Astrocyte (in vitro differentiated cells and primary cell): ENCODE measurements at regions not wholly inside any gene's neighbourhood (a gene's known extent, or its start where the extent isn't known, plus 50 kb on each side); places are given as distances from the start of the nearest gene placed in this dataset.

Experiments
- DNase-seq: peaks from one replicate; pipeline ENCODE4 v3.0.0-alpha.2; 2010; ENCODE audit warnings: low read depth
- FAIRE-seq: peaks from 2 replicates; lab custom pipeline; 2011; peaks lifted over from hg19 to GRCh38; lab: Jason Lieb, UNC
- H2AFZ ChIP-seq: 2 replicates; pipeline ENCODE4 v1.6.0; 2012; ENCODE audit warnings: low read depth, low read length, inconsistent platforms
- H3K27ac ChIP-seq: 2 replicates; pipeline ENCODE4 v1.5.1; 2011; ENCODE audit warnings: low read depth, low read length, inconsistent platforms
- H3K27me3 ChIP-seq: 2 replicates; pipeline ENCODE4 v1.6.0; 2011; ENCODE audit warnings: low read length, inconsistent platforms; ENCODE audit not compliant: insufficient read depth
- H3K36me3 ChIP-seq: 2 replicates; pipeline ENCODE4 v1.5.1; 2011; ENCODE audit warnings: low read length, inconsistent platforms; ENCODE audit not compliant: insufficient read depth
- H3K4me1 ChIP-seq: 2 replicates; pipeline ENCODE4 v1.5.1; 2011; ENCODE audit warnings: low read length, inconsistent platforms; ENCODE audit not compliant: insufficient read depth
- H3K4me2 ChIP-seq: 2 replicates; pipeline ENCODE4 v1.6.0; 2012; ENCODE audit warnings: low read length, inconsistent platforms
- H3K4me3 ChIP-seq: 2 replicates; pipeline ENCODE4 v1.5.1; 2011; ENCODE audit warnings: low read depth, mild to moderate bottlenecking, low read length, inconsistent platforms; ENCODE audit not compliant: insufficient read depth
- H3K79me2 ChIP-seq: 2 replicates; pipeline ENCODE4 v1.6.0; 2012; ENCODE audit warnings: mild to moderate bottlenecking, low read length, inconsistent platforms; ENCODE audit not compliant: insufficient read depth
- H3K9ac ChIP-seq: 2 replicates; pipeline ENCODE4 v1.6.0; 2012; ENCODE audit warnings: mild to moderate bottlenecking, low read length, inconsistent platforms
- H3K9me3 ChIP-seq: 2 replicates; pipeline ENCODE4 v1.5.1; 2012; ENCODE audit warnings: low read depth, mild to moderate bottlenecking, low read length, inconsistent platforms; ENCODE audit not compliant: insufficient read depth
- H4K20me1 ChIP-seq: 2 replicates; pipeline ENCODE4 v1.6.0; 2012; ENCODE audit warnings: low read length, inconsistent platforms; ENCODE audit not compliant: insufficient read depth
- H3K27ac Mint-ChIP-seq: one replicate; pipeline ENCODE4 v1.8.0; 2021; ENCODE audit warnings: mild to moderate bottlenecking, mixed read lengths; ENCODE audit not compliant: unreplicated experiment
- H3K27me3 Mint-ChIP-seq: one replicate; pipeline ENCODE4 v1.8.0; 2021; ENCODE audit warnings: low read depth, mixed read lengths; ENCODE audit not compliant: unreplicated experiment
- H3K36me3 Mint-ChIP-seq: one replicate; pipeline ENCODE4 v1.8.0; 2021; ENCODE audit warnings: low read depth, mixed read lengths; ENCODE audit not compliant: unreplicated experiment
- H3K4me1 Mint-ChIP-seq: one replicate; pipeline ENCODE4 v1.8.0; 2021; ENCODE audit warnings: low read depth, mixed read lengths; ENCODE audit not compliant: unreplicated experiment
- H3K4me3 Mint-ChIP-seq: one replicate; pipeline ENCODE4 v1.8.0; 2021; ENCODE audit warnings: mild to moderate bottlenecking, moderate library complexity, mixed read lengths; ENCODE audit not compliant: unreplicated experiment
- H3K9me3 Mint-ChIP-seq: one replicate; pipeline ENCODE4 v1.8.0; 2021; ENCODE audit warnings: mild to moderate bottlenecking, mixed read lengths; ENCODE audit not compliant: unreplicated experiment
- EZH2 ChIP-seq: IDR thresholded peaks from 2 replicates; pipeline ENCODE4 v1.6.1; 2012; ENCODE audit warnings: mild to moderate bottlenecking, low read length, inconsistent platforms; ENCODE audit not compliant: insufficient read depth
- TF ChIP-seq, protein P1 (sequence below): IDR thresholded peaks from 2 replicates; pipeline ENCODE4 v1.5.1; 2011; ENCODE audit warnings: low read depth, mild to moderate bottlenecking, inconsistent platforms, low read length, moderate library complexity; ENCODE audit not compliant: insufficient read depth

DNA sequence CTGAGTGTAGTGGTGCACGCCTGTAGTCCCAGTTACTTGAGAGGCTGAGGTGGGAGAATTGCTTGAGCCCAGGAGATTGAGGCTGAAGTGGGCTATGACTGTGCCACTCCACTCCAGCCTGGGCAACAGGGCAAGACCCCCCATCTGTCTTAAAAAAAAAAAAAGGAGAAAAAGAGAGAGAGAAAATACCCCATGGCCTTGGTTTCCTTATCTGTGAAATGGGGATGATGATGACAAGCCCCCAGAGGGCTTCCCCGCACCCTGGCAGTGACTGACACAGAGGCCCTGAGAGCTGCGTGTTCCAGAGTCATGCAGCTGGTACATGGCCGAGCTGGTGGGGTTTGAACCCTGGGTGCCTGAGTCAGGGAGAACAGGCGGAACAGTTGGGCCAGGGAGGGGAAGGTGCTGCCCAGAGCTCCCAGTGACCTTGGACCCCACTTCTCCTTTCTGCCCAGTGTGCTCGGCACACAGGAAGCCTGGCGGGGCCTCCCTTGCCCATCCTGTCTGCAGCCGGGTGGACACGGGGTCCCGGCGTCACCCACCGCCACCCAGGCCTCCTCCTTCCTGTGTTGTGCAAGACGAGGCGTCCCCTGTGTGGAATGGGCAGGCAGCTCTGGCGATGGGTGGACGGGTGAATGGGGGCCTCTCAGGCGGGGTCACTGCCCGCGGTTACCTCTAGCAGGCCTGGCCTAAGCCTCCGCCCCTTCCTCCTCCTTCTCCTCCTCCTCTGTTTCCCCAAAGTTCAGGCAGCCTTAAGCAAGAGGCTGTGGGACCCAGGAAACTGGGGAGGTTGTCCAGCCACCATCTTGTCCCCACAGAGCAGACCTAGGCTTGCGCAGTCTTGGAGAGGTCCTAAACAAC lies 84.2 kb downstream of the CEBPB start:
- Mint-ChIP-seq H3K36me3 (no peaks in the 10 kb centered on the region), H3K4me1 (peaks cover 4% of the 10 kb centered on the region), H3K27ac (no peak overlapping the region), H3K9me3 (no peaks in the 10 kb centered on the region), H3K4me3 (no peak overlapping the region), H3K27me3 (peaks cover 54% of the 10 kb centered on the region)
- no peaks in the 10 kb centered on the region for H3K9me3 ChIP-seq
- H3K4me3 ChIP-seq, result no peak overlapping the region
- FAIRE-seq (no peak), DNase-seq (no peak)
- no peak for TF ChIP-seq EZH2
- TF ChIP-seq, protein P1, sequence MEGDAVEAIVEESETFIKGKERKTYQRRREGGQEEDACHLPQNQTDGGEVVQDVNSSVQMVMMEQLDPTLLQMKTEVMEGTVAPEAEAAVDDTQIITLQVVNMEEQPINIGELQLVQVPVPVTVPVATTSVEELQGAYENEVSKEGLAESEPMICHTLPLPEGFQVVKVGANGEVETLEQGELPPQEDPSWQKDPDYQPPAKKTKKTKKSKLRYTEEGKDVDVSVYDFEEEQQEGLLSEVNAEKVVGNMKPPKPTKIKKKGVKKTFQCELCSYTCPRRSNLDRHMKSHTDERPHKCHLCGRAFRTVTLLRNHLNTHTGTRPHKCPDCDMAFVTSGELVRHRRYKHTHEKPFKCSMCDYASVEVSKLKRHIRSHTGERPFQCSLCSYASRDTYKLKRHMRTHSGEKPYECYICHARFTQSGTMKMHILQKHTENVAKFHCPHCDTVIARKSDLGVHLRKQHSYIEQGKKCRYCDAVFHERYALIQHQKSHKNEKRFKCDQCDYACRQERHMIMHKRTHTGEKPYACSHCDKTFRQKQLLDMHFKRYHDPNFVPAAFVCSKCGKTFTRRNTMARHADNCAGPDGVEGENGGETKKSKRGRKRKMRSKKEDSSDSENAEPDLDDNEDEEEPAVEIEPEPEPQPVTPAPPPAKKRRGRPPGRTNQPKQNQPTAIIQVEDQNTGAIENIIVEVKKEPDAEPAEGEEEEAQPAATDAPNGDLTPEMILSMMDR, result no peak
- H3K79me2 ChIP-seq, result no peaks in the 10 kb centered on the region
- H3K9ac ChIP-seq, result no peak overlapping the region
- no peak overlapping the region for H3K4me2 ChIP-seq
- H2AFZ ChIP-seq, result no peak overlapping the region
- no peaks in the 10 kb centered on the region for H3K4me1 ChIP-seq
- peaks cover 3% of the 10 kb centered on the region for H3K27me3 ChIP-seq
- no peaks in the 10 kb centered on the region for H4K20me1 ChIP-seq
- H3K36me3 ChIP-seq, result no peaks in the 10 kb centered on the region
- H3K27ac ChIP-seq, result no peak overlapping the region

DNA sequence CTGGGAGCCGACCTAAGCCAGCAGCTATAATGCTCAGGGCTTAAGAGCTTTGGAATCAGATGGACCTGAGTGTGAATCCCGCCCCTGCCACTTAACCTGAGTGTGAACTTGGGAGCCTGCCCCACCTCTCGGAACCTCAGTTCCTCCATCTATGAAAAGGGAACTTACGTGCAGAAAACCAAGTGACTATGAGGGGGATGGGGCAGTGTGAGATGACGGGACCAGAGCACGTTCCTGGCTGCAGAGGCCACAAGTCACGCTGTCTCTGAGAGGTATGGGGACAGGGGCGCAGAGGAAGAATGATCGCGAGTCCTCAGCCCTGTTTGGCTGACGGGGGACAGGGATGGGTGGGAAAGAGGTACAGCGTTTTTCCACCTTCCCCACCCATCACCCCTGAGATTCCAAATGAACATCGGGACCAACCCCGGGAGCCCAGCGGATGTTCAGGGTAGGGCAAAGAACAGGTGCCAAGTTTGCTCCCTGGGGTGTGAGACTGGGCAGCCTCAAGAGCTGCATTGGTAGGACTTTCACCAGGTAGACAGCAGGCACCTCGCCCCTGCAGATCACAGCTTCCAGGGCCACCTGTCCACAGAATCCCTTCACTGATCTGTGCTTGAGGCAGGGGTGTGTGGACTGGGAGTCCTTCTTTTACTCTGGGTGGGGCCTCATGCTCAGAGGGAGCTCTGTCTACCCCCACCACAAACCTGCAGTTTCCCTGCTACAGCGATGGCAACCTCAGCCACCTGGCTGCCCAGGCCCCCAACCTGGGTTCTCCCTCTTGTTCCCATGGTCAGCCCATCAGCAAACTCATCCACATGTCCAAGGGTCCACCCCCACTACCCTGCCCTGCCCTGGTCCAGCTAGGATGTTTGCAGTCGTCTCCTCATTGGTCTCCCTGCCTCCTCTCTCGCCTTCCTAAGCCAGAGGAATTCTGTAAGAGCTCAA lies 85.8 kb downstream of the CEBPB start:
- H3K4me3 ChIP-seq, result no peak overlapping the region
- no peaks in the 10 kb centered on the region for H3K9me3 Mint-ChIP-seq
- H3K27me3 Mint-ChIP-seq, result peaks cover 59% of the 10 kb centered on the region
- no peaks in the 10 kb centered on the region for H3K36me3 ChIP-seq
- no peak overlapping the region for H3K9ac ChIP-seq
- H2AFZ ChIP-seq, result no peak overlapping the region
- no peak overlapping the region for H3K27ac ChIP-seq
- no peak overlapping the region for H3K4me3 Mint-ChIP-seq
- TF ChIP-seq EZH2, result no peak
- TF ChIP-seq, protein P1, result no peak
- H3K27me3 ChIP-seq, result peaks cover 3% of the 10 kb centered on the region
- no peaks in the 10 kb centered on the region for H3K9me3 ChIP-seq
- no peaks in the 10 kb centered on the region for H3K4me1 ChIP-seq
- H3K4me2 ChIP-seq, result no peak overlapping the region
- H4K20me1 ChIP-seq, result no peaks in the 10 kb centered on the region
- H3K4me1 Mint-ChIP-seq, result peaks cover 4% of the 10 kb centered on the region
- FAIRE-seq (no peak), DNase-seq (no peak)
- no peaks in the 10 kb centered on the region for H3K36me3 Mint-ChIP-seq
- H3K79me2 ChIP-seq, result no peaks in the 10 kb centered on the region
- no peak overlapping the region for H3K27ac Mint-ChIP-seq
